Keratinocyte (primary cell): ENCODE measurements at regions not wholly inside any gene's neighbourhood (a gene's known extent, or its start where the extent isn't known, plus 50 kb on each side); places are given as distances from the start of the nearest gene placed in this dataset.

Experiments
- DNase-seq: peaks from one replicate; pipeline ENCODE4 v3.0.0-alpha.2; 2011; ENCODE audit warnings: low read depth, missing footprints, low spot score
- FAIRE-seq: peaks from 2 replicates; lab custom pipeline; 2011; peaks lifted over from hg19 to GRCh38; lab: Jason Lieb, UNC
- H2AFZ ChIP-seq: 2 replicates; pipeline ENCODE4 v1.6.0; 2012; ENCODE audit warnings: low read length, control low read depth, inconsistent platforms; ENCODE audit not compliant: control insufficient read depth
- H3K27ac ChIP-seq: 2 replicates; pipeline ENCODE4 v1.5.1; 2011; ENCODE audit warnings: low read length; ENCODE audit not compliant: control insufficient read depth, insufficient read depth
- H3K27me3 ChIP-seq: 3 replicates; pipeline ENCODE4 v1.6.0; 2011; ENCODE audit warnings: low read length; ENCODE audit not compliant: control insufficient read depth, insufficient read depth; ENCODE audit errors: extremely low read depth
- H3K36me3 ChIP-seq, 2 experiments: 2 replicates in 1 of 2; 3 replicates in 1 of 2; pipeline ENCODE4 v1.5.1; 2011; ENCODE audit warnings: low read length in 2 of 2, mild to moderate bottlenecking in 1 of 2; ENCODE audit not compliant: control insufficient read depth in 2 of 2, insufficient read depth in 2 of 2; ENCODE audit errors: extremely low read depth in 1 of 2
- H3K4me1 ChIP-seq: 3 replicates; pipeline ENCODE4 v1.5.1; 2011; ENCODE audit warnings: low read length; ENCODE audit not compliant: control insufficient read depth, insufficient read depth; ENCODE audit errors: extremely low read depth
- H3K4me2 ChIP-seq: 3 replicates; pipeline ENCODE4 v1.6.0; 2011; ENCODE audit warnings: low read depth, low read length; ENCODE audit not compliant: control insufficient read depth, insufficient read depth; ENCODE audit errors: extremely low read depth
- H3K4me3 ChIP-seq, 3 experiments: fragments of 200-600 bp in 1 of 3; sonication (generic) in 1 of 3; 2 replicates in 2 of 3; 3 replicates in 1 of 3; pipeline ENCODE4 v1.5.1; 2011 to 2016; ENCODE audit warnings: low read length in 3 of 3, mild to moderate bottlenecking in 3 of 3, control low read depth in 2 of 3, inconsistent platforms in 1 of 3, low read depth in 1 of 3, mixed read lengths in 1 of 3, mixed run types in 1 of 3, moderate library complexity in 1 of 3; ENCODE audit not compliant: control insufficient read depth in 2 of 3, insufficient read depth in 2 of 3; ENCODE audit errors: extremely low read depth in 1 of 3
- H3K79me2 ChIP-seq: 2 replicates; pipeline ENCODE4 v1.6.0; 2012; ENCODE audit warnings: low read length; ENCODE audit not compliant: control insufficient read depth, insufficient read depth
- H3K9ac ChIP-seq: 3 replicates; pipeline ENCODE4 v1.6.0; 2011; ENCODE audit warnings: low read length; ENCODE audit not compliant: control insufficient read depth, insufficient read depth; ENCODE audit errors: extremely low read depth
- H3K9me1 ChIP-seq: 3 replicates; pipeline ENCODE4 v1.6.0; 2011; ENCODE audit warnings: low read length; ENCODE audit not compliant: control insufficient read depth, insufficient read depth; ENCODE audit errors: extremely low read depth
- H3K9me3 ChIP-seq: 2 replicates; pipeline ENCODE4 v1.5.1; 2012; ENCODE audit warnings: low read depth, low read length; ENCODE audit not compliant: control insufficient read depth
- H4K20me1 ChIP-seq: 3 replicates; pipeline ENCODE4 v1.6.0; 2011; ENCODE audit warnings: low read length; ENCODE audit not compliant: control insufficient read depth, insufficient read depth; ENCODE audit errors: extremely low read depth
- EZH2 ChIP-seq: IDR thresholded peaks from one replicate; pipeline ENCODE4 v1.6.1; 2012; ENCODE audit warnings: inconsistent platforms, mild to moderate bottlenecking, low read length, moderate library complexity
- dilution Hi-C: fragments of 300-500 bp; cut with MboI; formaldehyde crosslinking; loops from one replicate; pipeline ENCODE4 v1.7.0; 2020; ENCODE audit warnings: low sequenced_read_pairs; ENCODE audit not compliant: extremely low pct_ligation_motif_present
- TF ChIP-seq, protein P1 (sequence below), 3 experiments: IDR thresholded peaks in 1 of 3; conservative IDR thresholded peaks in 1 of 3; optimal IDR thresholded peaks in 1 of 3; 2 replicates in 2 of 3; 3 replicates in 1 of 3; pipeline versions ENCODE3 to v1.5.1; 2011; ENCODE audit warnings: low read length in 3 of 3, mild to moderate bottlenecking in 3 of 3, moderate library complexity in 2 of 3, control low read depth in 1 of 3, inconsistent platforms in 1 of 3; ENCODE audit not compliant: insufficient read depth in 2 of 3; ENCODE audit errors: extremely low read depth in 1 of 3

DNA sequence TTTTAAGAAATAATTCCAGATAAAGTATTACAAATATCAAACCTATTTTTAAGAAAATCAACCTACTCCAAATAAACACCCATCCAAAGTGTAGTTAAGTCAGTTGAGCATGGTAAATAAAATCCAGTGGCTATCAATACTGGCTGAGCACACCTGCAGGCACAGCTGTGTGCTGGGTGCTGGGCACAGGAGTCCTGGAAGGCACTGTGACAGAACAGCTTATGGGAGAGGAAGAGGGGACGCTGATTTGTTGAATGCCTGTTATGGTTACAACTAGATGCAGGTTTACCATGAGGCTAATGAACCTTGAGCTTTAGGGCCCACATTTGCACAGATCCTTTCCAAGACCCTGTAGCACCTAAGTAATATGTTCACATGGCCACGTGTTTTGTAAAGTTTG, 202.7 kb downstream of the MTX2 start:
- DNase-seq: no peak
- Histone ChIP-seq H3K4me2 (no peak overlapping the region), H3K9ac (no peak overlapping the region), H2AFZ (no peak overlapping the region), H3K4me3 (no peak overlapping the region), H4K20me1 (no peaks in the 10 kb centered on the region), H3K79me2 (no peaks in the 10 kb centered on the region), H3K27me3 (no peaks in the 10 kb centered on the region), H3K36me3 (no peaks in the 10 kb centered on the region), H3K9me1 (no peaks in the 10 kb centered on the region), H3K9me3 (no peaks in the 10 kb centered on the region), H3K27ac (no peak overlapping the region), H3K4me1 (peaks cover 10% of the 10 kb centered on the region)
- TF ChIP-seq, protein P1, sequence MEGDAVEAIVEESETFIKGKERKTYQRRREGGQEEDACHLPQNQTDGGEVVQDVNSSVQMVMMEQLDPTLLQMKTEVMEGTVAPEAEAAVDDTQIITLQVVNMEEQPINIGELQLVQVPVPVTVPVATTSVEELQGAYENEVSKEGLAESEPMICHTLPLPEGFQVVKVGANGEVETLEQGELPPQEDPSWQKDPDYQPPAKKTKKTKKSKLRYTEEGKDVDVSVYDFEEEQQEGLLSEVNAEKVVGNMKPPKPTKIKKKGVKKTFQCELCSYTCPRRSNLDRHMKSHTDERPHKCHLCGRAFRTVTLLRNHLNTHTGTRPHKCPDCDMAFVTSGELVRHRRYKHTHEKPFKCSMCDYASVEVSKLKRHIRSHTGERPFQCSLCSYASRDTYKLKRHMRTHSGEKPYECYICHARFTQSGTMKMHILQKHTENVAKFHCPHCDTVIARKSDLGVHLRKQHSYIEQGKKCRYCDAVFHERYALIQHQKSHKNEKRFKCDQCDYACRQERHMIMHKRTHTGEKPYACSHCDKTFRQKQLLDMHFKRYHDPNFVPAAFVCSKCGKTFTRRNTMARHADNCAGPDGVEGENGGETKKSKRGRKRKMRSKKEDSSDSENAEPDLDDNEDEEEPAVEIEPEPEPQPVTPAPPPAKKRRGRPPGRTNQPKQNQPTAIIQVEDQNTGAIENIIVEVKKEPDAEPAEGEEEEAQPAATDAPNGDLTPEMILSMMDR (optimal IDR thresholded peaks at IDR 0.05 in 1 of 3, IDR thresholded peaks at IDR 0.05 in 1 of 3, conservative IDR thresholded peaks at IDR 0.05 in 1 of 3; ENCODE audit: extremely low read depth in 1 of 3, insufficient read depth in 2 of 3, low read length in 3 of 3): no peak
- TF ChIP-seq EZH2: no peak
- no peak for FAIRE-seq
- dilution Hi-C loops: no loop called here

DNA sequence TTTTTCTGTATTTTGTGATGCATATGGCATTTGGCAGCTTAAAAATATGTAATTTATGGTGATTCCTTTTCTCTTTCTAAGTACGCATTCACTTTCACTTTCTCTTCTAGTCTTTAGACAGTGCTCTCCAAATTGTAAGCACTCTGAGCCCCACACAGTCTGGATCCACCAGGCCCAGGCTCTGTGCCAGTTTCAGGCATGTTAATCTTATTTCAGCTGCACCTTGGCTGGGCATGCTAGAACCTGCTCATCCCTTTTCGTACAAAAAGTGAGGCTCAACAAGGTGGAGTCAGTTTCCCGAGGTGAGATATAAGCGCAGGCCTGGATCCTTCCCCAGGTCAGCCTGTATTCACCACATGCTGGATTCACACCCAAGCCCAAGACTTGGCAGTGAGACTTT, 203.9 kb downstream of the MTX2 start:
- H3K79me2 ChIP-seq: no peaks in the 10 kb centered on the region
- no peaks in the 10 kb centered on the region for H4K20me1 ChIP-seq
- H2AFZ ChIP-seq: peak overlapping the region; percentile 51
- H3K4me1 ChIP-seq: peaks cover 10% of the 10 kb centered on the region
- FAIRE-seq (peak; percentile 85), DNase-seq (peak; percentile 86)
- peak overlapping the region; percentile 55 for H3K4me2 ChIP-seq
- H3K9ac ChIP-seq: no peak overlapping the region
- H3K27ac ChIP-seq: peak overlapping the region; percentile 19
- no peaks in the 10 kb centered on the region for H3K27me3 ChIP-seq
- H3K9me1 ChIP-seq: no peaks in the 10 kb centered on the region
- dilution Hi-C loops: no loop called here
- TF ChIP-seq, protein P1 (optimal IDR thresholded peaks at IDR 0.05 in 1 of 3, IDR thresholded peaks at IDR 0.05 in 1 of 3, conservative IDR thresholded peaks at IDR 0.05 in 1 of 3; ENCODE audit: extremely low read depth in 1 of 3, insufficient read depth in 2 of 3, low read length in 3 of 3): no peak
- TF ChIP-seq EZH2: no peak
- H3K36me3 ChIP-seq: no peaks in the 10 kb centered on the region
- peak overlapping the region in 2 of 3 experiments; percentile 17 to 36 for H3K4me3 ChIP-seq
- no peaks in the 10 kb centered on the region for H3K9me3 ChIP-seq
